Activated naive CD4-positive, alpha-beta T cell treated with anti-CD3 and anti-CD28 coated beads for 36 hours (primary cell): ENCODE measurements at regions not wholly inside any gene's neighbourhood (a gene's known extent, or its start where the extent isn't known, plus 50 kb on each side); places are given as distances from the start of the nearest gene placed in this dataset.

Experiments used
- CTCF ChIA-PET: fragments of 350-600 bp; sonication (Branson Sonifier 250); formaldehyde crosslinking; loops from one replicate; lab custom pipeline; 2021; ENCODE audit warnings: antibody characterized with exemption; lab: Charles Lee
- DNase-seq: peaks from one replicate; pipeline ENCODE4 v3.0.0-alpha.2; 2020
- H3K27ac Mint-ChIP-seq: one replicate; pipeline ENCODE4 v1.8.0; 2021; ENCODE audit warnings: mild to moderate bottlenecking, mixed read lengths
- H3K27me3 Mint-ChIP-seq: one replicate; pipeline ENCODE4 v1.8.0; 2021; ENCODE audit warnings: low read depth, mixed read lengths
- H3K36me3 Mint-ChIP-seq: one replicate; pipeline ENCODE4 v1.8.0; 2021; ENCODE audit warnings: low read depth, mixed read lengths
- H3K4me1 Mint-ChIP-seq: one replicate; pipeline ENCODE4 v1.8.0; 2021; ENCODE audit warnings: low read depth, mixed read lengths
- H3K4me3 Mint-ChIP-seq: one replicate; pipeline ENCODE4 v1.8.0; 2021; ENCODE audit warnings: mild to moderate bottlenecking, moderate library complexity, mixed read lengths
- H3K9me3 Mint-ChIP-seq: one replicate; pipeline ENCODE4 v1.8.0; 2021; ENCODE audit warnings: mixed read lengths
- intact Hi-C: fragments of 100-400 bp; cut with micrococcal nuclease; formaldehyde crosslinking; loops from one replicate; pipeline ENCODE4 v1.15.1; 2023

- intact Hi-C loops = no loop called here
- no peaks in the 10 kb centered on the region for H3K36me3 Mint-ChIP-seq
- CTCF ChIA-PET = interaction anchor here (0.6 kb wide), 1 partner anchor 1349 kb away, joined by 3 read pairs; no protein-coding TSS in a partner anchor
- H3K9me3 Mint-ChIP-seq = no peaks in the 10 kb centered on the region
- no peaks in the 10 kb centered on the region for H3K27me3 Mint-ChIP-seq
- H3K4me1 Mint-ChIP-seq = no peaks in the 10 kb centered on the region
- H3K27ac Mint-ChIP-seq = no peak overlapping the region
- no peak for DNase-seq
- no peak overlapping the region for H3K4me3 Mint-ChIP-seq
Observed at GRCh38 chr9:108545436-108545835, 310.4 kb downstream of the ACTL7B start.

GRCh38 chr9:108544866-108545265 is 310.9 kb downstream of the ACTL7B start:
- Mint-ChIP-seq H3K27ac (no peak overlapping the region), H3K36me3 (no peaks in the 10 kb centered on the region), H3K27me3 (no peaks in the 10 kb centered on the region), H3K4me1 (no peaks in the 10 kb centered on the region), H3K4me3 (no peak overlapping the region), H3K9me3 (no peaks in the 10 kb centered on the region)
- no peak for DNase-seq
- CTCF ChIA-PET = interaction anchor here (0.6 kb wide), 1 partner anchor 1349 kb away, joined by 3 read pairs; no protein-coding TSS in a partner anchor
- intact Hi-C loops = no loop called here

- peak; percentile 5 for DNase-seq
- Mint-ChIP-seq H3K4me3 (no peak overlapping the region), H3K36me3 (no peaks in the 10 kb centered on the region), H3K9me3 (no peaks in the 10 kb centered on the region), H3K27me3 (no peaks in the 10 kb centered on the region), H3K27ac (no peak overlapping the region), H3K4me1 (no peaks in the 10 kb centered on the region)
- intact Hi-C loops = no loop called here
- CTCF ChIA-PET = no interaction called here
Observed at GRCh38 chr9:108543251-108543778, 312.5 kb downstream of the ACTL7B start.

GRCh38 chr9:108537756-108538155 is 318.0 kb downstream of the ACTL7B start:
- Mint-ChIP-seq H3K4me3 (no peak overlapping the region), H3K36me3 (no peaks in the 10 kb centered on the region), H3K27me3 (no peaks in the 10 kb centered on the region), H3K9me3 (peaks cover 7% of the 10 kb centered on the region), H3K27ac (no peak overlapping the region), H3K4me1 (no peaks in the 10 kb centered on the region)
- intact Hi-C loops = no loop called here
- DNase-seq = no peak
- CTCF ChIA-PET = no interaction called here

GRCh38 chr9:108536836-108537601 is 318.8 kb downstream of the ACTL7B start:
- Mint-ChIP-seq H3K4me1 (no peaks in the 10 kb centered on the region), H3K27ac (no peak overlapping the region), H3K27me3 (no peaks in the 10 kb centered on the region), H3K4me3 (no peak overlapping the region), H3K9me3 (peaks cover 7% of the 10 kb centered on the region), H3K36me3 (no peaks in the 10 kb centered on the region)
- intact Hi-C loops = no loop called here
- CTCF ChIA-PET = interaction anchor here (0.9 kb wide), 1 partner anchor 10 kb away, joined by 3 read pairs; no protein-coding TSS in a partner anchor
- DNase-seq = no peak

GRCh38 chr9:108535526-108535925 is 320.3 kb downstream of the ACTL7B start:
- DNase-seq = no peak
- Mint-ChIP-seq H3K36me3 (no peaks in the 10 kb centered on the region), H3K27me3 (no peaks in the 10 kb centered on the region), H3K9me3 (peaks cover 7% of the 10 kb centered on the region), H3K4me1 (no peaks in the 10 kb centered on the region), H3K4me3 (no peak overlapping the region), H3K27ac (no peak overlapping the region)
- intact Hi-C loops = no loop called here
- CTCF ChIA-PET = interaction anchor here (0.6 kb wide), 1 partner anchor 27 kb away, joined by 4 read pairs; no protein-coding TSS in a partner anchor

- peaks cover 7% of the 10 kb centered on the region for H3K9me3 Mint-ChIP-seq
- intact Hi-C loops = no loop called here
- no peak for DNase-seq
- H3K36me3 Mint-ChIP-seq = no peaks in the 10 kb centered on the region
- no peaks in the 10 kb centered on the region for H3K27me3 Mint-ChIP-seq
- H3K4me1 Mint-ChIP-seq = no peaks in the 10 kb centered on the region
- H3K27ac Mint-ChIP-seq = no peak overlapping the region
- CTCF ChIA-PET = no interaction called here
- H3K4me3 Mint-ChIP-seq = no peak overlapping the region
Observed at GRCh38 chr9:108534741-108535140, 321.0 kb downstream of the ACTL7B start.

GRCh38 chr9:108530141-108530540 is 325.6 kb downstream of the ACTL7B start:
- Mint-ChIP-seq H3K9me3 (peaks cover 7% of the 10 kb centered on the region), H3K27me3 (no peaks in the 10 kb centered on the region), H3K36me3 (no peaks in the 10 kb centered on the region), H3K27ac (no peak overlapping the region), H3K4me1 (no peaks in the 10 kb centered on the region), H3K4me3 (no peak overlapping the region)
- CTCF ChIA-PET = no interaction called here
- DNase-seq = no peak
- intact Hi-C loops = no loop called here

GRCh38 chr9:108528231-108528630 is 327.6 kb downstream of the ACTL7B start:
- no peaks in the 10 kb centered on the region for H3K4me1 Mint-ChIP-seq
- intact Hi-C loops = no loop called here
- no peak overlapping the region for H3K27ac Mint-ChIP-seq
- DNase-seq = no peak
- CTCF ChIA-PET = no interaction called here
- no peaks in the 10 kb centered on the region for H3K27me3 Mint-ChIP-seq
- H3K9me3 Mint-ChIP-seq = no peaks in the 10 kb centered on the region
- H3K4me3 Mint-ChIP-seq = no peak overlapping the region
- no peaks in the 10 kb centered on the region for H3K36me3 Mint-ChIP-seq

GRCh38 chr9:108526518-108526917 is 329.3 kb downstream of the ACTL7B start:
- no peaks in the 10 kb centered on the region for H3K9me3 Mint-ChIP-seq
- no peak for DNase-seq
- H3K27ac Mint-ChIP-seq = no peak overlapping the region
- intact Hi-C loops = no loop called here
- CTCF ChIA-PET = no interaction called here
- H3K4me1 Mint-ChIP-seq = no peaks in the 10 kb centered on the region
- H3K27me3 Mint-ChIP-seq = no peaks in the 10 kb centered on the region
- H3K4me3 Mint-ChIP-seq = no peak overlapping the region
- no peaks in the 10 kb centered on the region for H3K36me3 Mint-ChIP-seq

GRCh38 chr9:108525186-108525585 is 330.6 kb downstream of the ACTL7B start:
- no peak overlapping the region for H3K27ac Mint-ChIP-seq
- no peaks in the 10 kb centered on the region for H3K4me1 Mint-ChIP-seq
- no peaks in the 10 kb centered on the region for H3K27me3 Mint-ChIP-seq
- DNase-seq = no peak
- intact Hi-C loops = no loop called here
- no peak overlapping the region for H3K4me3 Mint-ChIP-seq
- no peaks in the 10 kb centered on the region for H3K36me3 Mint-ChIP-seq
- CTCF ChIA-PET = no interaction called here
- H3K9me3 Mint-ChIP-seq = peaks cover 3% of the 10 kb centered on the region

GRCh38 chr9:108521063-108521590 is 334.7 kb downstream of the ACTL7B start:
- Mint-ChIP-seq H3K9me3 (peaks cover 3% of the 10 kb centered on the region), H3K36me3 (no peaks in the 10 kb centered on the region), H3K4me1 (no peaks in the 10 kb centered on the region), H3K27ac (no peak overlapping the region), H3K27me3 (no peaks in the 10 kb centered on the region), H3K4me3 (no peak overlapping the region)
- DNase-seq = no peak
- intact Hi-C loops = no loop called here
- CTCF ChIA-PET = no interaction called here

GRCh38 chr9:108519437-108519836 is 336.3 kb downstream of the ACTL7B start:
- CTCF ChIA-PET = no interaction called here

More at GRCh38 chr9:108519437-108519836, 336.3 kb downstream of the ACTL7B start:
- no peak overlapping the region for H3K4me3 Mint-ChIP-seq
- intact Hi-C loops = no loop called here
- no peaks in the 10 kb centered on the region for H3K27me3 Mint-ChIP-seq
- H3K4me1 Mint-ChIP-seq = no peaks in the 10 kb centered on the region
- no peaks in the 10 kb centered on the region for H3K36me3 Mint-ChIP-seq
- H3K9me3 Mint-ChIP-seq = peaks cover 4% of the 10 kb centered on the region
- DNase-seq = no peak
- H3K27ac Mint-ChIP-seq = no peak overlapping the region
